OCI-LY7 (cell line): ENCODE measurements at regions not wholly inside any gene's neighbourhood (a gene's known extent, or its start where the extent isn't known, plus 50 kb on each side); places are given as distances from the start of the nearest gene placed in this dataset.
A peak's percentile ranks its signal among the peaks of the same experiment; 100 is the strongest.

Experiments used
- BruUV-seq: library from RNA; stranded (reverse); fragments of 400-500 nt; replicated peaks from 2 replicates; lab custom pipeline; 2021; lab: Mats Ljungman, UMichigan
- CTCF ChIA-PET: fragments of 300-600 bp; sonication (Branson Sonifier 250); formaldehyde crosslinking; loops from one replicate; lab custom pipeline; 2022; ENCODE audit warnings: antibody characterized with exemption; ENCODE audit not compliant: unreplicated experiment; lab: Charles Lee
- POLR2A ChIA-PET: fragments of 300-600 bp; sonication (Branson Sonifier 250); formaldehyde crosslinking; loops from one replicate; lab custom pipeline; 2022; ENCODE audit warnings: antibody characterized with exemption; lab: Charles Lee
- DNase-seq: peaks from one replicate; pipeline ENCODE4 v3.0.0-alpha.2; 2015; ENCODE audit warnings: low spot score
- H2AFZ ChIP-seq: fragments of 200-600 bp; sonication (generic), shearing (Covaris generic); 2 replicates; pipeline ENCODE4 v1.6.1; 2014; ENCODE audit warnings: mild to moderate bottlenecking, antibody characterized with exemption, low read length, moderate library complexity
- H3K27ac ChIP-seq: fragments of 200-600 bp; sonication (generic); 2 replicates; pipeline ENCODE4 v1.5.1; 2014; ENCODE audit warnings: mixed run types, low read depth, mild to moderate bottlenecking, moderate library complexity, low read length, inconsistent platforms; ENCODE audit not compliant: poor library complexity, severe bottlenecking
- H3K36me3 ChIP-seq: fragments of 200-600 bp; sonication (generic); 2 replicates; pipeline ENCODE4 v1.6.1; 2014; ENCODE audit warnings: mild to moderate bottlenecking, antibody characterized with exemption, low read length, moderate library complexity, mixed read lengths; ENCODE audit not compliant: insufficient read depth
- H3K4me1 ChIP-seq: fragments of 200-600 bp; sonication (generic); 2 replicates; pipeline ENCODE4 v1.5.1; 2014; ENCODE audit warnings: mild to moderate bottlenecking, low read length; ENCODE audit not compliant: insufficient read depth, poor library complexity, severe bottlenecking
- H3K4me2 ChIP-seq: fragments of 200-600 bp; sonication (generic); 2 replicates; pipeline ENCODE4 v1.6.1; 2014; ENCODE audit warnings: mild to moderate bottlenecking, low read length
- H3K4me3 ChIP-seq: fragments of 200-600 bp; sonication (generic); 2 replicates; pipeline ENCODE4 v1.5.1; 2014; ENCODE audit warnings: mild to moderate bottlenecking, low read depth, low read length; ENCODE audit not compliant: poor library complexity, severe bottlenecking
- H3K79me2 ChIP-seq: fragments of 200-600 bp; sonication (generic); 2 replicates; pipeline ENCODE4 v1.6.1; 2016; ENCODE audit warnings: low read depth, mild to moderate bottlenecking, low read length, moderate library complexity, mixed read lengths; ENCODE audit not compliant: insufficient read depth
- H3K9me2 ChIP-seq: fragments of 200-600 bp; sonication (generic); 2 replicates; pipeline ENCODE4 v1.6.1; 2016; ENCODE audit warnings: mild to moderate bottlenecking, low read length, mixed read lengths; ENCODE audit not compliant: insufficient read depth
- H3K9me3 ChIP-seq: fragments of 200-600 bp; sonication (generic); 2 replicates; pipeline ENCODE4 v1.6.1; 2014; ENCODE audit warnings: mild to moderate bottlenecking, mixed run types, low read length, mixed read lengths
- H4K20me1 ChIP-seq: fragments of 200-600 bp; sonication (generic); 2 replicates; pipeline ENCODE4 v1.6.1; 2014; ENCODE audit warnings: mild to moderate bottlenecking, antibody characterized with exemption, low read length, moderate library complexity, mixed read lengths; ENCODE audit not compliant: insufficient read depth
- CTCF ChIP-seq: fragments of 200-600 bp; sonication (generic); conservative IDR thresholded peaks from 2 replicates; pipeline ENCODE4 v1.5.1; 2014; ENCODE audit warnings: mild to moderate bottlenecking, antibody characterized with exemption, low read length, moderate library complexity, mixed read lengths
- EZH2phosphoT487 ChIP-seq: fragments of 200-600 bp; sonication (generic); IDR thresholded peaks from 2 replicates; pipeline ENCODE4 v1.6.1; 2018; ENCODE audit warnings: low read depth, borderline replicate concordance, mild to moderate bottlenecking, mixed run types, antibody characterized with exemption, low read length, moderate library complexity, mixed read lengths
- intact Hi-C: fragments of 100-400 bp; cut with micrococcal nuclease; formaldehyde crosslinking; loops from one replicate; pipeline ENCODE4 v1.10.0; 2022; ENCODE audit not compliant: unreplicated experiment

GRCh38 chr6:90859612-90860011, 272.7 kb upstream of the MAP3K7 start:
- no peaks in the 10 kb centered on the region for H3K9me2 ChIP-seq
- intact Hi-C loops, result loop anchor here (5.0 kb wide), 1 partner anchor 352 kb away; no protein-coding TSS in a partner anchor
- H3K79me2 ChIP-seq, result no peaks in the 10 kb centered on the region
- ChIA-PET CTCF (no interaction called here), POLR2A (interaction anchor here (0.6 to 1.8 kb wide), 3 partner anchors 9 to 122 kb away, joined by 3 to 6 read pairs (median 5); no protein-coding TSS in a partner anchor)
- no peak overlapping the region for H3K4me3 ChIP-seq
- H3K4me2 ChIP-seq, result no peak overlapping the region
- no peak overlapping the region for H3K27ac ChIP-seq
- peak; percentile 12 for DNase-seq
- H3K36me3 ChIP-seq, result no peaks in the 10 kb centered on the region
- no peak overlapping the region for H2AFZ ChIP-seq
- TF ChIP-seq EZH2phosphoT487 (no peak), CTCF (peak; percentile 33; the same call in 1 of the 2 replicates)
- BruUV-seq, result no TSS peak
- no peaks in the 10 kb centered on the region for H3K4me1 ChIP-seq
- H4K20me1 ChIP-seq, result no peaks in the 10 kb centered on the region
- no peaks in the 10 kb centered on the region for H3K9me3 ChIP-seq

GRCh38 chr6:90859056-90859455, 272.2 kb upstream of the MAP3K7 start:
- intact Hi-C loops, result no loop called here
- H3K4me2 ChIP-seq, result no peak overlapping the region
- no peak for TF ChIP-seq EZH2phosphoT487
- TF ChIP-seq CTCF, result no peak
- ChIA-PET CTCF (no interaction called here), POLR2A (interaction anchor here (0.6 kb wide), 1 partner anchor 121 kb away, joined by 3 read pairs; no protein-coding TSS in a partner anchor)
- no peaks in the 10 kb centered on the region for H3K4me1 ChIP-seq
- no peaks in the 10 kb centered on the region for H4K20me1 ChIP-seq
- H3K9me2 ChIP-seq, result no peaks in the 10 kb centered on the region
- no peaks in the 10 kb centered on the region for H3K9me3 ChIP-seq
- H3K79me2 ChIP-seq, result no peaks in the 10 kb centered on the region
- no peaks in the 10 kb centered on the region for H3K36me3 ChIP-seq
- no peak overlapping the region for H2AFZ ChIP-seq
- no peak overlapping the region for H3K4me3 ChIP-seq
- BruUV-seq, result no TSS peak
- no peak overlapping the region for H3K27ac ChIP-seq
- DNase-seq, result no peak

- BruUV-seq, result no TSS peak
- CTCF ChIA-PET, result no interaction called here
- TF ChIP-seq CTCF (no peak), EZH2phosphoT487 (no peak)
Observed at GRCh38 chr6:90849686-90850085, 262.8 kb upstream of the MAP3K7 start.

More at GRCh38 chr6:90849686-90850085, 262.8 kb upstream of the MAP3K7 start:
- Histone ChIP-seq H3K79me2 (no peaks in the 10 kb centered on the region), H3K4me2 (no peak overlapping the region), H4K20me1 (no peaks in the 10 kb centered on the region), H3K27ac (no peak overlapping the region), H3K4me1 (no peaks in the 10 kb centered on the region), H3K9me2 (no peaks in the 10 kb centered on the region), H2AFZ (no peak overlapping the region), H3K36me3 (no peaks in the 10 kb centered on the region), H3K4me3 (no peak overlapping the region), H3K9me3 (no peaks in the 10 kb centered on the region)
- no peak for DNase-seq
- POLR2A ChIA-PET, result interaction anchor here (0.6 to 1.6 kb wide), 3 partner anchors 10 to 295 kb away, joined by 4 to 6 read pairs (median 4); no protein-coding TSS in a partner anchor
- intact Hi-C loops, result no loop called here
